ENCODE measurements at regions not wholly inside any gene's neighbourhood (a gene's known extent, or its start where the extent isn't known, plus 50 kb on each side); places are given as distances from the start of the nearest gene placed in this dataset.
"Not testable (repeated sequence)": the region's sequence is repeated elsewhere in the genome, so short reads cannot be mapped to it uniquely, and the experiment has no call there.

DNA sequence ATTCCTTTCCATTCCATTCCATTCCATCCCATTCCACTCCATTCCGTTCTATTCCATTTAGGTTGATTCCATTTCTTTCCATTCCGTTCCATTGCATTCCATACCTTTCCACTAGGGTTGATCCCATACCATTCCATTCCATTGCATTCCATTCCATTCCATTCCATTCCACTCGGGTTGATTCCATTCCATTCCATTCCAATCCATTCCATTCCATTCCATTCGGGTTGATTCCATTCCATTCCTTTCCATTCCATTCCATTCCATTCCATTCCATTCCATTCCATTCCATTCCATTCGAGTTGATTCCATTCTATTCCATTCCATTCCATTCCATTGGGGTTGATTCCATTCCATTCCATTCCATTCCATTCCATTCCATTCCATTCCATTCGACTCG is 161.1 kb downstream of the CWH43 start:
- not testable (repeated sequence) for TF ChIP-seq EZH2 (IDR thresholded peaks at IDR 0.05; ENCODE audit: borderline replicate concordance); CTCF (IDR thresholded peaks at IDR 0.05; ENCODE audit: poor library complexity); EZH2phosphoT487 (IDR thresholded peaks at IDR 0.05; ENCODE audit: low read depth, severe bottlenecking, unreplicated experiment)

Measured in hepatocyte (in vitro differentiated cells).